BE2C (cell line): ENCODE measurements at regions not wholly inside any gene's neighbourhood (a gene's known extent, or its start where the extent isn't known, plus 50 kb on each side); places are given as distances from the start of the nearest gene placed in this dataset.

Experiments
- DNase-seq: peaks from one replicate; pipeline ENCODE4 v3.0.0-alpha.2; 2020
- H3K27me3 ChIP-seq: fragments of 250-450 bp; sonication (Bioruptor Pico); 2 replicates; pipeline ENCODE4 v1.5.1; 2020; ENCODE audit warnings: mild to moderate bottlenecking
- H3K36me3 ChIP-seq: fragments of 250-450 bp; sonication (Bioruptor Pico); 2 replicates; pipeline ENCODE4 v1.5.1; 2020; ENCODE audit warnings: mild to moderate bottlenecking
- H3K4me1 ChIP-seq: fragments of 250-450 bp; sonication (Bioruptor Pico); 2 replicates; pipeline ENCODE4 v1.5.1; 2020
- H3K4me3 ChIP-seq: 2 replicates; pipeline ENCODE4 v1.5.1; 2011; ENCODE audit warnings: low read depth, low read length
- H3K9me3 ChIP-seq: fragments of 250-450 bp; sonication (Bioruptor Pico); 2 replicates; pipeline ENCODE4 v1.5.1; 2020
- TF ChIP-seq, protein P1 (sequence below): IDR thresholded peaks from 2 replicates; pipeline ENCODE4 v1.5.1; 2012; ENCODE audit warnings: mild to moderate bottlenecking, low read depth, low read length

DNA sequence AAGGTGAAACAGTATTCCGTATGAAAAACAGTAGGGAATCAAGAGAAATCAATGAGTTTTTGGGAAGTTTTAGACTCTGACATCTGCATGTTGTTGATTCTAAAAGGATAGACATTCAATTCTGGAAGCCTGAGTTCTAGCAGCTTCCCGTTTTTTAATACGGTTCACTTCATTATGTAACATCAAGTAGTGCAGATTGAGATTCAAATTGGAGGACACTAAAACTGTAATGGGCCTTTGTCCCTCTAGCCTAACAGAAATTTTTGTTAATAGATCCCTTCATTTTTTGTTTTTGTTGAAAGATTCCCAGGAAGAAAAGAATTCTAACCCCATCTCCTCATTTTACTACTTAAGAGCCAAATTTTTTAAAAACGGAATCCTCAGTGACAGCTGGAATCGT, 384.6 kb downstream of the SH3GL2 start:
- Histone ChIP-seq H3K4me3 (no peak overlapping the region), H3K9me3 (no peaks in the 10 kb centered on the region), H3K27me3 (peaks cover 6% of the 10 kb centered on the region; the same call in 1 of the 2 replicates), H3K4me1 (no peaks in the 10 kb centered on the region), H3K36me3 (no peaks in the 10 kb centered on the region)
- no peak for DNase-seq
- TF ChIP-seq, protein P1, sequence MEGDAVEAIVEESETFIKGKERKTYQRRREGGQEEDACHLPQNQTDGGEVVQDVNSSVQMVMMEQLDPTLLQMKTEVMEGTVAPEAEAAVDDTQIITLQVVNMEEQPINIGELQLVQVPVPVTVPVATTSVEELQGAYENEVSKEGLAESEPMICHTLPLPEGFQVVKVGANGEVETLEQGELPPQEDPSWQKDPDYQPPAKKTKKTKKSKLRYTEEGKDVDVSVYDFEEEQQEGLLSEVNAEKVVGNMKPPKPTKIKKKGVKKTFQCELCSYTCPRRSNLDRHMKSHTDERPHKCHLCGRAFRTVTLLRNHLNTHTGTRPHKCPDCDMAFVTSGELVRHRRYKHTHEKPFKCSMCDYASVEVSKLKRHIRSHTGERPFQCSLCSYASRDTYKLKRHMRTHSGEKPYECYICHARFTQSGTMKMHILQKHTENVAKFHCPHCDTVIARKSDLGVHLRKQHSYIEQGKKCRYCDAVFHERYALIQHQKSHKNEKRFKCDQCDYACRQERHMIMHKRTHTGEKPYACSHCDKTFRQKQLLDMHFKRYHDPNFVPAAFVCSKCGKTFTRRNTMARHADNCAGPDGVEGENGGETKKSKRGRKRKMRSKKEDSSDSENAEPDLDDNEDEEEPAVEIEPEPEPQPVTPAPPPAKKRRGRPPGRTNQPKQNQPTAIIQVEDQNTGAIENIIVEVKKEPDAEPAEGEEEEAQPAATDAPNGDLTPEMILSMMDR = no peak

DNA sequence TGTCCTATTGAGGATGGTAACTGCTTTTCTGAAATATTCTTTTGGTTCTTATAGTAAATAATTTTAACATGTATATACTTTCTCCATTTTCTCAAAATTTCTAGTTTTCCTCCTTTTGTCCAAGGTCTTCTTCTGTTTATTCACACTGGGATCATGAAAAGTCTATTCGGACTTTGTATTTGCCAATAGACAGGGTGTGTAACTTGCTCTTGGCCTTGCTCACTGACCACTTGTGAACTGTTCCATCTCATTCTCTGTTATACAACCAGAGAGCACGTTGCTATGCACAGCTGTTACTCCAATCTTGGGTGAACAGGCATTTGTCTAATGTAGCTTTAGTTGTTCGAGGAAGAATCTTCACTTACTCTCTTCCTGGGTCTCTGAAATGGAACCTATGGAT, 388.9 kb downstream of the SH3GL2 start:
- H3K4me3 ChIP-seq = no peak overlapping the region
- TF ChIP-seq, protein P1 = no peak
- no peak for DNase-seq

DNA sequence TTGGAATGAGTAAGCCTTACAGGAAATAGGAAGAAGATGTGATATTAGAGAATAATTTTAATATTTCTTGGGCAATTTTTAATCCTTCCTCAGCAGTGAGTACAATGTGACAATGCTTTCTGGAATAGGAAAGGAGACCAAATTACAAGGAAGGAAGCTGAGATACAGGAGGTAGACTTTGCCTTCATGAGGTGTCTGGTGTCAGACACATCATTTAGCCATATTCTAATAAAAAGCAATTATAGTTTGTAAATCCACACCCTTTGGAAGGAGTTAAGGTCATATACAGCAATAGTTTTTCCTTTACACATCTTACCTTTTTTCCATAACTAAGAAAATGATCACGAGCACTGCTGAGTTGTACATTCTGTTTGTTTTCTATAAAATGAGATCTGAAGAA, 390.4 kb downstream of the SH3GL2 start:
- no peaks in the 10 kb centered on the region for H3K9me3 ChIP-seq
- no peak overlapping the region for H3K4me3 ChIP-seq
- no peaks in the 10 kb centered on the region for H3K36me3 ChIP-seq
- no peak for DNase-seq
- TF ChIP-seq, protein P1 = no peak
- peaks cover under 1% of the 10 kb centered on the region; the same call in 1 of the 2 replicates for H3K27me3 ChIP-seq
- no peaks in the 10 kb centered on the region for H3K4me1 ChIP-seq

More for the DNA sequence above, 388.9 kb downstream of the SH3GL2 start:
- Histone ChIP-seq H3K36me3 (no peaks in the 10 kb centered on the region), H3K4me1 (no peaks in the 10 kb centered on the region), H3K27me3 (peaks cover 3% of the 10 kb centered on the region; the same call in 1 of the 2 replicates), H3K9me3 (no peaks in the 10 kb centered on the region)

DNA sequence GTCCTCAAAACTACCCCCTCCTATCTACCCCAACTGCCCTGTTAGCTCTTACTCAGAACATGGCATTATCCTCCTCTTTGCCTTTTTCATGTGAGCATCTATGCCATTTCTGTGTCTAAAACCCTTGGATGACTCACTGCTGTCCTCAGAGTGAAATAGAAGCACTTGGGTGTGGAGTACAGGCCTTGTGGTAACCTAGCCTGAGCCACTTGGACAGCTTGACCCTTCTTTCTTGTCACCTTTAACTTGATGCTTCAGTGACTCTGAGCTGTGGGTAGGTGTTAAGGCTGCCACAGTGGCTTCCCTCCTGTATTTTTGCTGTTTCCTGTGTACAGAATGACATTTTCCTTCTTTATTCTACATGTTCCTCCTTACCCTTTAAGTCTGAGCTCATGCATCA, 391.4 kb downstream of the SH3GL2 start:
- Histone ChIP-seq H3K27me3 (no peaks in the 10 kb centered on the region), H3K4me3 (no peak overlapping the region), H3K4me1 (no peaks in the 10 kb centered on the region), H3K36me3 (no peaks in the 10 kb centered on the region), H3K9me3 (no peaks in the 10 kb centered on the region)
- no peak for DNase-seq
- TF ChIP-seq, protein P1 = no peak

DNA sequence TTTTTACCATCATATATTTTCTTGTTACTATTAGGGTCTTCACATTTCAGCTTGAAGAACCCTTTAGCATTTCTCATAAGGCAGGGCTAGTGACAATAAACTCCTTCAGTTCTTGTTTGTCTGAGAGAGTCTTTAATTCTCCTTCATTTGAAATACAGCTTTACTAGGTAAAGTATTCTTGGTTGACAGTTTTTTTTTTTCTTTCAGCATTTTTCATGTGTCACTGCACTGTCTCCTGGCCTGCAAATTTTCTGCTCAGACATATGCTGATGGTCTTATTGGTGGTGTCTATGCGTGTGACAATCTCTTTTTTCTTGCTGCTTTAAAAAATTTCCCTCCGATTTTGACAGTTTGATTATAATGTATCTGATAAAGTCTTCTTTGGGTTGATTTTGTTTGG, 399.9 kb downstream of the SH3GL2 start:
- no peaks in the 10 kb centered on the region for H3K36me3 ChIP-seq
- H3K4me3 ChIP-seq = no peak overlapping the region
- H3K27me3 ChIP-seq = no peaks in the 10 kb centered on the region
- no peaks in the 10 kb centered on the region for H3K9me3 ChIP-seq
- no peak for DNase-seq
- H3K4me1 ChIP-seq = no peaks in the 10 kb centered on the region
- TF ChIP-seq, protein P1 = no peak

DNA sequence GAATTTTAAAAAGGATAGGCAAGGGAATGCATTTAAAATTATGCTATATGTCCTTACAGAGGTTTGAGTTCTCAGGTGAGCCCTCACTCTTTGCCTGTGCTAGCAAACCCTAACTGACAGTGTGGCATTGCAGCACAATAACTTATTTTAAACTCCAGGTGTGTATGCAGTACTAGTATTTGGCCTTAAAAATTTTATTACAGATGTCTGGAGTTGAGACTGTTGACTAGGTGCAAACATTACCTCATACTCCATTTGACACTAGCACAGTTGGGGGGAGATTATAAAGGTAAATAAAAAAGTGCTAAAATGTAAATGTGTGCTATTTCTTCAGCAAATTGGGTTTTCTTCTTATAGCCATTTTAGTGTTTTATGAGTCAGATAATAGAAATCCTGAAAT, 407.7 kb downstream of the SH3GL2 start:
- Histone ChIP-seq H3K4me1 (no peaks in the 10 kb centered on the region), H3K9me3 (no peaks in the 10 kb centered on the region), H3K36me3 (no peaks in the 10 kb centered on the region), H3K4me3 (no peak overlapping the region), H3K27me3 (no peaks in the 10 kb centered on the region)
- DNase-seq = no peak
- TF ChIP-seq, protein P1 = no peak
